Endothelial cell of umbilical vein (primary cell): ENCODE measurements at regions not wholly inside any gene's neighbourhood (a gene's known extent, or its start where the extent isn't known, plus 50 kb on each side); places are given as distances from the start of the nearest gene placed in this dataset.

Experiments
- BruUV-seq: library from RNA; stranded (reverse); fragments of 400-500 nt; replicated peaks from 2 replicates; lab custom pipeline; 2021; lab: Mats Ljungman, UMichigan
- CTCF ChIA-PET: fragments of 300-600, 350-600 bp; sonication (Branson Sonifier 250); formaldehyde crosslinking; loops from one replicate; lab custom pipeline; 2021; ENCODE audit warnings: antibody characterized with exemption, inconsistent platforms; lab: Charles Lee
- POLR2A ChIA-PET: fragments of 300-600, 350-600 bp; sonication (Branson Sonifier 250); formaldehyde crosslinking; loops from one replicate; lab custom pipeline; 2021; ENCODE audit warnings: antibody characterized with exemption, inconsistent platforms; lab: Charles Lee
- DNase-seq: peaks from one replicate; pipeline ENCODE4 v3.0.0-alpha.2; 2011; ENCODE audit warnings: low read depth, low spot score
- FAIRE-seq: peaks from 2 replicates; lab custom pipeline; 2011; peaks lifted over from hg19 to GRCh38; lab: Jason Lieb, UNC
- H2AFZ ChIP-seq: 2 replicates; pipeline ENCODE4 v1.6.0; 2012; ENCODE audit warnings: low read depth, low read length, control low read depth, inconsistent platforms
- H3K27ac ChIP-seq: 2 replicates; pipeline ENCODE4 v1.5.1; 2011; ENCODE audit warnings: low read depth, mild to moderate bottlenecking, control low read depth, low read length, moderate library complexity; ENCODE audit not compliant: insufficient read depth
- H3K27me3 ChIP-seq, 2 experiments: 2 replicates each; pipeline versions ENCODE4 v1.6.0 to v1.6.1; 2011; ENCODE audit warnings: low read length in 2 of 2, mixed read lengths in 1 of 2; ENCODE audit not compliant: control insufficient read depth in 2 of 2, insufficient read depth in 2 of 2
- H3K36me3 ChIP-seq, 2 experiments: 2 replicates in 1 of 2; 3 replicates in 1 of 2; pipeline ENCODE4 v1.5.1; 2011; ENCODE audit warnings: low read length in 2 of 2, mild to moderate bottlenecking in 1 of 2, moderate library complexity in 1 of 2; ENCODE audit not compliant: control insufficient read depth in 2 of 2, insufficient read depth in 2 of 2; ENCODE audit errors: extremely low read depth in 1 of 2
- H3K4me1 ChIP-seq: 3 replicates; pipeline ENCODE4 v1.5.1; 2011; ENCODE audit warnings: mild to moderate bottlenecking, low read length; ENCODE audit not compliant: control insufficient read depth, insufficient read depth; ENCODE audit errors: extremely low read depth
- H3K4me2 ChIP-seq: 2 replicates; pipeline ENCODE4 v1.6.1; 2011; ENCODE audit warnings: low read length, control low read depth, mixed read lengths; ENCODE audit not compliant: insufficient read depth
- H3K4me3 ChIP-seq, 3 experiments: fragments of 200-600 bp in 1 of 3; sonication (generic), shearing (Covaris generic) in 1 of 3; replicated peaks in 1 of 3; 2 replicates each; pipeline ENCODE4 v1.5.1; 2011 to 2016; ENCODE audit warnings: control low read depth in 3 of 3, low read length in 3 of 3, mild to moderate bottlenecking in 2 of 3, inconsistent platforms in 1 of 3, low read depth in 1 of 3, moderate library complexity in 1 of 3; ENCODE audit not compliant: insufficient read depth in 1 of 3
- H3K79me2 ChIP-seq: 2 replicates; pipeline ENCODE4 v1.6.0; 2012; ENCODE audit warnings: low read length, inconsistent platforms; ENCODE audit not compliant: control insufficient read depth, insufficient read depth
- H3K9ac ChIP-seq: replicated peaks from 2 replicates; pipeline ENCODE3; 2011; ENCODE audit warnings: low read length, control low read depth; ENCODE audit not compliant: insufficient read depth; ENCODE audit errors: extremely low read depth
- H3K9me1 ChIP-seq: replicated peaks from 3 replicates; pipeline ENCODE4 v1.6.0; 2011; ENCODE audit warnings: mild to moderate bottlenecking, low read length; ENCODE audit not compliant: control insufficient read depth, insufficient read depth; ENCODE audit errors: extremely low read depth
- H3K9me3 ChIP-seq: replicated peaks from 2 replicates; pipeline ENCODE4 v1.5.1; 2012; ENCODE audit warnings: low read length, inconsistent platforms; ENCODE audit not compliant: control insufficient read depth, insufficient read depth
- H4K20me1 ChIP-seq: replicated peaks from 2 replicates; pipeline ENCODE3; 2011; ENCODE audit warnings: mild to moderate bottlenecking, low read length; ENCODE audit not compliant: control insufficient read depth, insufficient read depth; ENCODE audit errors: extremely low read depth
- CTCF ChIP-seq, 2 donors: IDR thresholded peaks; 1 replicate in 1 of 2; 2 replicates in 1 of 2; pipeline ENCODE4 v1.5.1; 2011; ENCODE audit warnings: low read length in 2 of 2, mild to moderate bottlenecking in 2 of 2, moderate library complexity in 2 of 2, control low read depth in 1 of 2, inconsistent platforms in 1 of 2, low read depth in 1 of 2; ENCODE audit not compliant: insufficient read depth in 1 of 2; ENCODE audit errors: extremely low read depth in 1 of 2
- EZH2 ChIP-seq: IDR thresholded peaks from 2 replicates; pipeline ENCODE4 v1.6.1; 2012; ENCODE audit warnings: borderline replicate concordance, low read depth, mild to moderate bottlenecking, moderate library complexity, low read length, inconsistent platforms; ENCODE audit not compliant: severe bottlenecking
- FOS ChIP-seq: IDR thresholded peaks from 2 replicates; pipeline ENCODE4 v1.6.1; 2011; ENCODE audit warnings: mild to moderate bottlenecking, low read length, moderate library complexity, borderline replicate concordance; ENCODE audit not compliant: insufficient read depth
- GATA2 ChIP-seq: IDR thresholded peaks from 2 replicates; pipeline ENCODE4 v1.7.0; 2011; ENCODE audit warnings: low read depth, mild to moderate bottlenecking, moderate library complexity, mixed read lengths, low read length; ENCODE audit not compliant: insufficient read length, insufficient read depth
- JUN ChIP-seq: IDR thresholded peaks from 2 replicates; pipeline ENCODE4 v1.6.1; 2011; ENCODE audit warnings: borderline replicate concordance, low read depth; ENCODE audit not compliant: insufficient read length, insufficient read depth
- MAX ChIP-seq: IDR thresholded peaks from 2 replicates; pipeline ENCODE4 v1.6.1; 2011; ENCODE audit not compliant: insufficient read depth, insufficient read length
- MYC ChIP-seq: IDR thresholded peaks from one replicate; pipeline ENCODE4 v1.6.1; 2011; ENCODE audit warnings: mild to moderate bottlenecking, low read depth, low read length
- POLR2A ChIP-seq: IDR thresholded peaks from 2 replicates; pipeline ENCODE4 v1.6.1; 2012; ENCODE audit warnings: low read depth, mild to moderate bottlenecking, control low read depth, low read length
- POLR2AphosphoS5 ChIP-seq: IDR thresholded peaks from 2 replicates; pipeline ENCODE4 v1.6.1; 2012; ENCODE audit warnings: low read depth, mild to moderate bottlenecking, control low read depth, low read length, moderate library complexity; ENCODE audit not compliant: insufficient read depth
- dilution Hi-C: fragments of 300-500 bp; cut with MboI; formaldehyde crosslinking; loops from one replicate; pipeline ENCODE4 v1.15.0; 2019; ENCODE audit warnings: low sequenced_read_pairs; ENCODE audit not compliant: extremely low pct_ligation_motif_present
- intact Hi-C: fragments of 100-400 bp; cut with micrococcal nuclease; formaldehyde crosslinking; loops from one replicate; pipeline ENCODE4 v1.10.0; 2022

GRCh38 chr10:53607691-53608090 lies 835.1 kb upstream of the MBL2 start:
- Histone ChIP-seq H3K9ac (no peak overlapping the region), H2AFZ (no peak overlapping the region), H3K9me1 (no peaks in the 10 kb centered on the region), H4K20me1 (no peaks in the 10 kb centered on the region), H3K4me3 (no peak overlapping the region), H3K27ac (no peak overlapping the region), H3K9me3 (no peaks in the 10 kb centered on the region), H3K79me2 (no peaks in the 10 kb centered on the region), H3K36me3 (no peaks in the 10 kb centered on the region), H3K27me3 (no peaks in the 10 kb centered on the region), H3K4me1 (no peaks in the 10 kb centered on the region), H3K4me2 (no peak overlapping the region)
- intact Hi-C loops (no loop called here), dilution Hi-C loops (no loop called here)
- FAIRE-seq (no peak), DNase-seq (no peak)
- TF ChIP-seq MAX, result no peak
- TF ChIP-seq EZH2, result no peak
- POLR2A ChIA-PET, result no interaction called here
- CTCF ChIA-PET, result no interaction called here
- no TSS peak for BruUV-seq

GRCh38 chr10:53606981-53607380 lies 834.4 kb upstream of the MBL2 start:
- no peak overlapping the region for H3K9ac ChIP-seq
- FAIRE-seq (no peak), DNase-seq (no peak)
- dilution Hi-C loops (no loop called here), intact Hi-C loops (no loop called here)
- ChIA-PET POLR2A (no interaction called here), CTCF (no interaction called here)
- H3K36me3 ChIP-seq, result no peaks in the 10 kb centered on the region
- H3K9me1 ChIP-seq, result no peaks in the 10 kb centered on the region
- no peaks in the 10 kb centered on the region for H3K4me1 ChIP-seq
- no TSS peak for BruUV-seq
- H3K27me3 ChIP-seq, result no peaks in the 10 kb centered on the region
- H4K20me1 ChIP-seq, result no peaks in the 10 kb centered on the region
- H2AFZ ChIP-seq, result no peak overlapping the region
- H3K4me3 ChIP-seq, result no peak overlapping the region
- no peak overlapping the region for H3K27ac ChIP-seq
- H3K4me2 ChIP-seq, result no peak overlapping the region
- H3K79me2 ChIP-seq, result no peaks in the 10 kb centered on the region
- no peaks in the 10 kb centered on the region for H3K9me3 ChIP-seq
- TF ChIP-seq POLR2AphosphoS5, result no peak
- TF ChIP-seq JUN, result no peak
- TF ChIP-seq EZH2, result no peak
- no peak for TF ChIP-seq GATA2
- TF ChIP-seq FOS, result no peak
- TF ChIP-seq MAX, result no peak
- TF ChIP-seq CTCF (IDR thresholded peaks at IDR 0.05; ENCODE audit: extremely low read depth in 1 of 2, insufficient read depth in 1 of 2, low read depth in 1 of 2, low read length in 2 of 2), result no peak
- no peak for TF ChIP-seq POLR2A
- TF ChIP-seq MYC, result no peak
